NCI-H524 (cell line): ENCODE measurements at regions not wholly inside any gene's neighbourhood (a gene's known extent, or its start where the extent isn't known, plus 50 kb on each side); places are given as distances from the start of the nearest gene placed in this dataset.

Experiments
- DNase-seq, 2 experiments: peaks; one replicate each; lab custom pipeline; 2025; lab: John Stamatoyannopoulos, UW

DNA sequence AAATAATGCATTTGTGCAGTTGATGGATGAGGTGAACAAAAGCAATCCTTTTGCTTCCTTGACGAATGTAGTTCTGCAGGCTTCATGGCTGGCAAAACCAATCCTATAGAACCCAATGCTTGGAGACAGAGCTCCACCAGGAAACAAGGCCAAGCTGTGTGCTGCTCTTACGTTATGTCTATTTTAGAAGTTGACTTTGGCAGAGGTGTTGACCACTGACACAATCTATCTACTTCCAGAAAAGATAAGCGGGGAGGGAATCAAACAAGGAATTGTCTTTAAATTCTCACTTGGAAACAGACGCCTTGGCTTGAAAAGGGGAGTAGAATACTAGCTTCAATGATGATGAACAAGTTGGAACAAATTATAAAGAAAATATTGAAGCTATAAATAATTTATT, 211.2 kb downstream of the SETD4 start:
- DNase-seq: no peak

- no peak for DNase-seq
These were observed 216.2 kb downstream of the SETD4 start for GRCh38 chr21:35843911-35844667.

- DNase-seq: peak in 1 of 2 experiments; percentile 50
These were observed 219.4 kb downstream of the SETD4 start for GRCh38 chr21:35840949-35841348.

GRCh38 chr21:35840197-35840799, 220.0 kb downstream of the SETD4 start:
- peak; percentile 41 to 80 for DNase-seq

- no peak for DNase-seq
These were observed 221.2 kb downstream of the SETD4 start for GRCh38 chr21:35838987-35839763.

DNA sequence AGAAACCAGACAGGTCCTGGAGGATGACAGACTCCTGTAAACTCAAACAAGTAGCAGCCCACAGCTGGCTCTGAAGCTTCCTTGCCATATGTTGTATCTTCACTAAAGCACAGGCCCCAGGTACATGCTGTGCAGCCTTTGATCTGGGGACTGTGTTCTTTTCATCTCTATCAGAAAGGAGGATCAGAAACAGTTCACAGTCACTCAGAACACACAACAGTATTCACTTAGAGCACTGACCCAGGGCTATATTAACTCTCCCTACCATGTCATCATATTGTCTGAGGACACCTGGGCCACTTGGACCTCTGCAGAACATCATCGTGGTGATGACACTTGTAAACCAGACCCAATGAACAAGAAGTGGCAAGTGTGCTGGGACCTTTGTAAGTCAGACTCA, 222.0 kb downstream of the SETD4 start:
- DNase-seq: peak in 1 of 2 experiments; percentile 68

DNA sequence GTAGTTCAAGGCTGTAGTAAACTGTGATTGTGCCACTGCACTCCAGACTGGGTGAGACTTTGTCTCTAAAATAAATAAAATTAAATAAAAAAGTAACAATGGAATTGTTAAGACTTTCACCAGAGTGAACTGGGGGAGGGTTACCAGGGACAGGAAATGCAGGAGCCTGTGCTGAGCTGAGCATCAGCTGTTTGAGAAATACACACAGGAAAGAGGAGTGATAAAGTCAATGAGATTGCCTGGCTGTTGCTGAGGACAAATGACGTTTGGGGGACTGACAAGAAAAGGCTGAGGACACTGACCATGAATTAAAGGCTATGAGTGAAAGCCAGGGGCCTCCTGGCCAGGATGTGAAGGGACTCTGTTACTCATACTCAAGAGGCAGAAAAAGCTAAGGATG, 226.3 kb downstream of the SETD4 start:
- no peak for DNase-seq

DNA sequence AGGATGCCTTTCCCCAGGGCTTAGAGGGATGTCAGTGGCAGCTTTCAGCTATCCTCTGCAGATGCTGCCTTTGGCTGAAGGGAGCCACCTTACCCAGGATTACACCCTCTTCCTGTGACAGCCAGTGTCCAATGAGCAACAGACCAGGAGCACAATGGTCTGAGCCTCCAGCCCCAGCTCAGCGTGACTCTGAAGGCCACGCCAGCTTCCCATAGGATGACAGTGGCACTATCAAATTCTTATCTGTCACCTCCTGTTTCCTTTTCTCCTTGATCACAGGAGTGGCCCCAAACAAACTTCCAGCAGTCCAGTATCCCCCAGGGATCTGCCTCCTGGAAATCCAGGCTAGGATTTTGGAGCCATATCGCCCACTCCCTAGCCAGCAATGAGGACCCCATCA, 226.9 kb downstream of the SETD4 start:
- DNase-seq: no peak

- DNase-seq: no peak
These were observed 229.1 kb downstream of the SETD4 start for GRCh38 chr21:35831230-35831629.

DNA sequence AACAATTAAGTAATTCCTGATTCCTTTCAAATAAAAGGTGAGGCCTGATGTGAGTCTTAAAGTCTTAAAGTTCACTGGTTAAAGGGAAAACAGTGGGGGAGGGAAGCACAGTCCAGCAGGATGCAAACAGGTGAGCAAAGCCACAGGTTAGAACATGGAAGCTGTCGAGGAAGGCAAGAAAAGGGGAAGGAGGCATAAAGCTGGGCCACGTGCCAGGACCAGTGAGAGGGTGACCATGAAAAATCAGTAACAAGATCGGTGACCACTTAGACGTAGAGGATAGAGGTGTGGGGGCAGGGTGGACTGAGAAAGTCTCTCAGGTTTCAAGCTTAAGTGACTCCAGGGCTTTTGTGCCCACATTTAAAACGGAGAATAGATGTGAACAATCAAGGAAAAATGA, 231.3 kb downstream of the SETD4 start:
- no peak for DNase-seq

- no peak for DNase-seq
These were observed 232.2 kb downstream of the SETD4 start for GRCh38 chr21:35828161-35828560.

DNA sequence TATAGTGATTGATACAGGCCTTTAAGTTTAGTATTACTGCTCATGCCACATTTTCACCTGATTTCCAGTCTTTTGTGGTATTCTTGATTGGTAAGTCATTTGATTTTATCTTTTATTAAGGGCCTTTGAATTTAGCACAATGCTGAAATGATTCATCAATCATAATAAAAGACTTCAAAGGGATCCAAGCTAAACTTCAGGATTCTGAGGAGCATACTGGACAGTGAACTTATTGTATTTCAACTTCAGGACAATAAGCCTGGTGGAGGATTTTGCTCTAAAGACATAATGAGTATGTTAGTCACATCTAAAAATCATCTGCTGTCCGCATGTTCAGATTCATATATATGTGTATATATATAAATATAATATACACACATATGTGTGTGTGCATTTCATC, 233.3 kb downstream of the SETD4 start:
- DNase-seq: no peak

DNA sequence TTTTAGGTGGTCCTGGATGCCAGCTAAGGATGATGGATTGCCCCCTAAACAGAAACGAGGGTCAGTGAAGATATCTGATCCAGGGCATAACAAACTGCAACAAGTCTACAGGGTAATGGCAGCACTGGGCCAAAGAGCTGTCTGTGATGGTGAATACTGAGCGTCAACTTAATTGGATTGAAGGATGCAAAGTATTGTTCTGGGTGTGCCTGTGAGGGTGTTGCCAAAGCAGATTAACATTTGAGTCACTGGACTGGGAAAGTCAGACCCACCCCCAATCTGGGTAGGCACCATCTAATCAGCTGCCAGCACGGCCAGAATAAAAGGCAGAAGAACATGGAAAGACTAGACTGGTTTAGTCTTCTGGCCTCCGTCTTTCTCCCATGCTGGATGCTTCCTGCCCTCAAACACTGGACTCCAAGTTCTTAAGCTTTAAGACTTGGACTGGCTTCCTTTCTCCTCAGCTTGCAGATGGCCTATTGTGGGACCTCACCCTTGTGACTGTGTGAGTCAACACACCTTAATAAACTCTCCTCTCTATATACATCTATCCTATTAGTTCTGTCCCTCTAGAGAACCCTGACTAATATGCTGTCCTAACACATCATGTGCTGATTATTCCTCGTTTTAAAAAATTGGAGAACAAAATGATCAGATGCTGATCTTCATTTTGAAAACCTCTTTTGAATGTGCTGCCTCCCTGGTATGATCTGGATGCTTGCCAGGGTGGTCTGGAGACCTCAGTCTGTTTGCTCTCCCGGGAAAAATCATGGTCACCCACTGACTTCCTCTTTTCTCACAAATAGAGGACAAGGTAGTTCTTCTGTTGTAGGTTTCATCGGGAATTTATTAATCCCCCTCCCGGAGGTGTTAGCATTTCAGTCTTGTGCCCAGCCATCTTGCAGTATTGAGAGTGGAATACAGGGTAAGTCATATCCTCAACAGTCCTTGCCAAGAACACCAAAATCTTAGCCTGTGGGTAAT, 234.7 kb downstream of the SETD4 start:
- DNase-seq: no peak

DNA sequence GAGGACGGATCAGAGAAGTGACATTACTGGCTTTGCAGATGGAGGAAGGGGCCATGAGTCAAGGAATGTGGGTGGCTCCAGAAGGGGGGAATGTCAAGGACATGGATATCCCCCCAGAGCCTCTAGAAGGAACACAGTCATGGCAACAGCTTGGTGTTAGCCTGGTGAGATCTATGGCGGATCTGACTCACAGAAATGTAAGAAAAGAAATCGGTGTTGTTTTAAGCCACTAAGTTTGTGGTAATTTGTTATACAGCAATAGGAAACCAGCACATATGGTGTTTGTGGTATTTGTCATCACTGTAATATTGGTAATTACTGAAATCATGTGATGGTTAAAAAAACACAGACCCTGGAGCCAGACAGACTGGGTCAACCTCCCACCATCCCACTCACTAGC, 236.2 kb downstream of the SETD4 start:
- DNase-seq: no peak

DNA sequence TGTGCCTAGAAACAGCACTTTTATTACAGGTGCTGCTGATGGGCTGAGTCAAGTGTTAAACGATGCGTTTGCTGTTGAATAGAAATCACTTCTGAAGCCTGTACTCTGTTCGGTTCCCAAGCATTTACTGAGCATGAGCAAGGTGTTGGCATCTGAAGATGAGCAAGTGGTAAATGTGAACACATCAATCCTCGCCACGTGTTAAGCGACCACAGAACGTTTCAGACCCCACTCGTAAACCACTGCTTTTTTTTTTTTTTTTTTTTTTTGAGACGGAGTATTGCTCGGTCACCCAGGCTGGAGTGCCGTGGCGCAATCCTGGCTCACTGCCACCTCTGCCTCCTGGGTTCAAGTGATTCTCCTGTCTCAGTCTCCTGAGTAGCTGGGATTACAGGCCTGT, 241.2 kb downstream of the SETD4 start:
- no peak for DNase-seq

DNA sequence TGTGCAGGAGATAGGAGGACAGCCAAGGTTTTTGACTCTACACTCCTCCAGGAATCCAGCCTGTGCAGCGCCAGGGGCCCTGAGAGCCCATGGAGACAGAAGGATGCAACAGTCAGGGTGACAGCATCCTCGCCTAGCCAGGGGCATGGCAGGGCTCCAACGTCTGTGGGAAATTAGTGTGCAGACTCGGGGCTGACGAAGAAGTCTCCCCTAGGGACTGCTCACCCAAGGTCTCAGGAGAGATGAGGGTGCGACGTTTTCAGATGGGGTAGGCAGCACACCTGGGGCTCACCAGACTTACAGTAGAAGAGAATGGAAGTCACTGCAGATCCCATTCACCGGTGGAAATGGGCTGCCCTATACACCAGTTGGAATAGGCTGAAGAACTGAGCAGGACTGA, 241.7 kb downstream of the SETD4 start:
- DNase-seq: no peak

DNA sequence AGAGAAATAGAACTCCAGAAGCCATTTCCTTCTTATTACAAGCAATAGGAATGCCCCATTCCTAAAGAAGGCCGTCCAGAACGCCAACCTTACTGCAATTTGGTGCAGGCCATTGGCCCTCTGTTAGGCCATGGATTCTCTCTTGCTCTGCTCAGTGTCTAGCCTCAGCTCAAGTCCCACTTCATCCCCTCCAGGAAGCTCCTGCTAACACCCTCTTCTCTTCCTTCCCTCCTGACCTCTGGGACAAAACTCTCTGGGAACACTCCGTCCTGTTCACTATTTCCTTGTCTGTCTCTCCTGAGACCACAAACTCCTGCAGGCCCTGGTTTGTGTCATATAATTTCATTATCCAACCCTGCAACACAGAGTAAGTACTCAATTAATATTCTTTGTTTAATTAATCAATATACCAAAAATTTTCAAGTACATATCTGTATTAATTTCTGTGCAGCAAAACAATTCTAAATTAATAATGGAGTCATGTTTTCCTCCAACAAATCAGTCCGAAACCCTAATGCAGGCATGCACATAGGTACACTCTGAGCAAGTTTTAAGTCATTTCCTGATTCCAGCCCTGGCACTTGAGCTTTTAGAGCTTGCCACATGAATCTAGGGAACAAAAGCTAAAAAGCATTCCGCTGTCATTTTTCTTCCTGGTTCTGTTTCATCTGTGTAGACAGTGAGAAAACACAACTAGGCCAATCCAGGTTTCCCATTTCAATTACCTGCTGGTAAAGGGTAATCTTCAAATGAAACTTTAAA, 245.3 kb downstream of the SETD4 start:
- no peak for DNase-seq

GRCh38 chr21:35812679-35813078, 247.6 kb downstream of the SETD4 start:
- no peak for DNase-seq

GRCh38 chr21:35811191-35811806, 249.0 kb downstream of the SETD4 start:
- DNase-seq: no peak

DNA sequence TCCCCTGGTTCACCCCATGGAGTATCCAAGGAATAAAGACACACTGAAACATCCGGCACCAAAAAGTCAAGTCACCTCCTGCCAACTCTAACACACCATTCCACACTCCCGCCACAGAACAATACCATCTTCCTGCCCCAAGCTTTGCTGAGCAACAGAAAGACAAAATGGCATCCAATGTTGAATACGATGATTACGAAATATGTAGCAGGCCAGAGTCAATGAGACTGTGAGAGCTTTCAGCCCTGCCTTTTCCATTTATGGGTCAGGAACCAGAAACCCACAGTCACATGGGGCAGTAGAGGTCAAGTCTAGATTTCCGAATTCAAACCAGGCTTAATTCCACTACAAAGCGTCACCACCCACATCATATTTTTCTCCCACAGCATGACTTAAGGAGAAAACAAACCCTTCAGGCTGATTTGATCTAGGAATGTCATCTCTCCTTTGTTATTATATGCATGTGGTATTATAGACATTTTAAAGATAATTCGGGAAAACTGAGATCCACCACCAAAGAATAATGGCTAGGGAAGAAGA, 249.8 kb downstream of the SETD4 start:
- DNase-seq: no peak
